Stimulated activated CD4-positive, alpha-beta T cell treated with anti-CD3 and anti-CD28 coated beads, Interleukin-2, amount 100 ng/mL, for 4 hours (primary cell): ENCODE measurements at regions not wholly inside any gene's neighbourhood (a gene's known extent, or its start where the extent isn't known, plus 50 kb on each side); places are given as distances from the start of the nearest gene placed in this dataset.
"Not testable (repeated sequence)": the region's sequence is repeated elsewhere in the genome, so short reads cannot be mapped to it uniquely, and the experiment has no call there.

Source experiments
- DNase-seq: peaks from one replicate; pipeline ENCODE4 v3.0.0-alpha.2; 2020; ENCODE audit warnings: low read depth

DNA sequence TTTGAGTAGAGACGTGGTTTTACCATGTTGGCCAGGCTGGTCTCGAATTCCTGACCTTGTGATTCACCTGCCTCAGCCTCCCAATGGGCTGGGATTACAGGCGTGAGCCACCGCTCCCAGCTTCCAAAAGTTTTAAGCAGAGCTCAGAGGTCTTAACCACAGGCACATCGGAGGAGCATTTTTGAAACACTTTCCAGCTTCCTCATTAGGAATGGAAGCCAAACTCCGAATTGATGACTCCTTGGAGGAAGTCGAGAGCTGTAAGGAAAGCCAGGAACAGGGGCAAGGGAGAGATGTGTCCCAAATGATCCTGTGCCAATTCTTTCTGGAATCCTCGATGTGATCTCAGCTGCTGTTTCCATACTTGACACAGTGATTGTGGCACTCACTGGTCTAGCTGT is 56.2 kb upstream of the CCZ1B start:
- not testable (repeated sequence) for DNase-seq

GRCh38 chr7:6883756-6884155 is 57.7 kb upstream of the CCZ1B start:
- DNase-seq, result not testable (repeated sequence)

GRCh38 chr7:6886198-6886597 is 60.1 kb upstream of the CCZ1B start:
- DNase-seq, result no peak

DNA sequence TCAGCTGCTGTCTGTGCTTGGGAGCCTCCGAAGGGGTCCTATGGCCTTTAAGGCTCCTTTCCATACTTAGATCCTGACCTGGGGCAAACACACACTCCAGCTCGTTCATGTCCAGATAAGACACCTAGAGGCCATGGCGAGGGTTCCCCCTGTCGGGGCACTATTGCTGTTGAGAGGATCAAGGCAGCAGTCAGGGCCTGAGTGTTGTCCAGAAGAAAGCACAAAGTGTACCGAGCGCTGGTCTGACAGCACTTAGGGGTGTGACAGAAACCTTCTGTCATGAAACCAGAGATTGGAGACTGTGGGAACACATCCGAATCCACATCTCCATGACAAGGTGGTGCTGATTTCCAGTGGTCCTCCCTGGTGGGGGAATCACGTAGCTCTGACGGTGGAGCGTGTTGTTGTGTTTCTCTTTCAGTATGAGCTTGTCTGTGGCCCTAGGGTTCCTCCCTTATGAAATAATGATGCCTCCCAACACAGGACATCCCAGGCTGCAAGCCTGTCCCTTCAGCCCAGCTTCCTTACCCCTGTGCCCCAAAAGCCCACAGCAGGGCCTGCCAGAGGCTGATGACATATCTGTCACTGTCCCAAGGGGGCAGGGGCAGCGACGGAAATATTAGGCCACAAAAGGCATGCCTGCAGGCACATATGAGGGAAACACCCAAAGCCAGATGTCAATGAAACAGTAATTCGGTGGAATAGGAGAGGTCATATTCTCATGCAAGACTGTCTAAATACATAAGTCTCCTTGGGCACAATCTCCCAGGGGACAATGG is 62.4 kb upstream of the CCZ1B start:
- DNase-seq, result not testable (repeated sequence)

GRCh38 chr7:6889252-6889812 is 63.3 kb upstream of the CCZ1B start:
- no peak for DNase-seq

- DNase-seq, result not testable (repeated sequence)
These were observed 76.0 kb upstream of the CCZ1B start for GRCh38 chr7:6902097-6902518.

- not testable (repeated sequence) for DNase-seq
These were observed 77.2 kb upstream of the CCZ1B start for GRCh38 chr7:6903289-6903688.

GRCh38 chr7:6903792-6904191 is 77.7 kb upstream of the CCZ1B start:
- not testable (repeated sequence) for DNase-seq

- no peak for DNase-seq
These were observed 91.2 kb upstream of the CCZ1B start for GRCh38 chr7:6917258-6917657.

GRCh38 chr7:6919169-6919568 is 93.1 kb upstream of the CCZ1B start:
- DNase-seq, result not testable (repeated sequence)

DNA sequence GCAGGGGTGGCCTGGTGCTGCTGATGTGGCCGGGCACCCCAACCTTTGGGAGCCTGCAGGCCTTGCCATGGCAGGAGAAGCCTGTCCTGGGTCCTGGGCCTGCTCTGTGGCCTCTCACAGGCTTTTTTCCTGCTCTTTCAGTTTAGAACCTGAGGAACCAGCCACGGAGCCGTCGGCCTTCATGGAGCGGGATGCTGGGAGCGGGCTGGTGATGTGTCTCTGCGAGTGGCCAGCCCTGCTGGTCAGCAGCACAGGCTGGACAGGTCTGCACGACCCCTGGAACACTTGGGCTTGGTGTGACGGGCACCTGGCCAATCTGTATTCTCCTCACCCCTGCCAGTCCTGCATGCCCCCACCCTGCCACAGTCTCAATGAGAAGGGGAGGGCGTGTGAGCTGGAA is 98.4 kb upstream of the CCZ1B start:
- DNase-seq, result not testable (repeated sequence)

DNA sequence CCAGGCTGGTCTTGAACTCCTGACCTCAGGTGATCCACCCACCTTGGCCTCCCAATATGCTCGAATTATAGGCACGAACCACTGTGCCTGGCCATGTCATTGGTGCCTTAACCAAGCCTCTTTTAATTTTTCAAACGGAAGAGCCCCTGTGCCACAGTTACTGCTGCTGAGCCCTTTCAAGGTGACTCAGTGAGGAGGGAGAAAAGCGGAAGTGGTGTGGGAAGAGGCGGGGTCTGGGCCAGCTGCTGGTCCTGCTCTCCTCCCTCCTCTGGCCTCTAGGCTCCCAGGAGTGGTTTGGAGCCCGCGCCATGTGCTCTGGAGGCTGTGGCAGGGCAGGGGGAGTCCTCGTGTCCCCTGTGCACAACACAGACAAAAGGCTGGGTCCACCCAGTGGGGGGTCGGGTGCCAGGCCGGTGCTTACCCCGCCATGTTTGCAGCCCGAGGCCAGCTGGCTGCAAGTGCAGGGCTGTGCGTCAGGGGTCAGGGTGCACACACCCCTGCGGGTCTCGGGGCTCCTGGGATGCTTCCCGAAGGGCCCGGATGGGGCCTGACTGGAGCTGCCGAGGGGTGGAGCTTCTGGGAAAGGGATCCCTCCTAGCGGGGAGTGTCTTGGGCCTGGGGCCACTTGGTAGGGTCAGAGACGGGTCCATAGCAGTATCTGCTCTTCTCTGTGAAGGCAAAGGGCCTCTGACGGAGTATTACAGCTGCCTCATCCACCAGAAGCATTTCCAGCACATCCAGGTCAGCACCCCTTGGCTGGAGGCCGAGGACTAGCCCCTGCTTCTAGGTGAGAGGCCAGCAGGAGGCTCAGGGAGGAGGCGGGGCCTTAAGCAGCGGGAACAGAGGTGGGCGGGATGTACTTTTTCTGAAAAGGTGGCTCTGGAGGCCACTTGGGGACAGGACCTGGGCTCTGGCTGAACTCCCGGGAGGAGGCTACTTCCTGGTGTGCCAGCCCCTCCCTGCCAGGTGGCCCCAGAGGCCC is 100.4 kb upstream of the CCZ1B start:
- DNase-seq, result not testable (repeated sequence)

- DNase-seq, result not testable (repeated sequence)
These were observed 101.6 kb upstream of the CCZ1B start for GRCh38 chr7:6927643-6928042.

- DNase-seq, result not testable (repeated sequence)
These were observed 103.5 kb upstream of the CCZ1B start for GRCh38 chr7:6929588-6929987.

GRCh38 chr7:6930081-6930635 is 104.1 kb upstream of the CCZ1B start:
- DNase-seq, result not testable (repeated sequence)

DNA sequence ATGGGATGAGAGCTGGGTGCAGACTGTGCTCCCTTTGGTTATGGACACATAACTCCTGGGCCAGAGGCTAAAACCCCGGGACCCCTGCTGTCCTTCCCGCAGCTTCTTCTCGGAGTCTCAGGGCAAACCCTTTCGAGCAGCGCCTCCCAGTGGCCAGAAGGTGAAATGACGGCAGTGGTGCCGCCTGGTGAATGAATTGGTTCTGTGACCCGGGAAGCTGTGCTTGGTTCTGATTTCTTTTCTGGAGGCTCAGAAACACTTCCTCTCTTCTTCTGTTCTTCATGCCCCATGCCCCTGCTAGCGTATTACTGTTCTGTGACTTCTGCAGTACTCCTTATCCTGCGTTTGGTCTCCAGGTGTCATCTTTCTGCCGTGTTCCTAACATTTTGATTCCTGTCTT is 104.7 kb upstream of the CCZ1B start:
- peak; percentile 5 for DNase-seq

DNA sequence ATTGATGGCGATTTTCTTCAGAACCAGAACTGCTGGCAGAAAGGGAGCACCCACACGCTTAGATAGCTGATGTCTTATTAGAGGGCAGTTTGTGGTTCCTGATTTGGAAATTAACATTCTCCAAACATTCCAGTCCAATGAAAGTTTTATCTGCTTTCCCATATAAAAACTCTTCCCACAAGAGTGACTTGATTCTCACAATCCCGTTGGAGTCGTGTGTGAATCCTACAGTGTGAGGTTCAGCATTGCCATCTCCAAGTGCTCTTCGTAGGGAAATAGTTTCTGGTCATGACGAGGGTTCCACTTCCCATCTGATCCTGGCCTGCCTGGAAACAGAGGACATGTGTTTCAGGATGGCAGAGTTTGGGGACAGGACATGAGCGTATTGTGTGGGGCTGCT is 105.4 kb upstream of the CCZ1B start:
- not testable (repeated sequence) for DNase-seq

GRCh38 chr7:6933954-6934632 is 108.0 kb upstream of the CCZ1B start:
- not testable (repeated sequence) for DNase-seq

- DNase-seq, result no peak
These were observed 108.9 kb upstream of the CCZ1B start for GRCh38 chr7:6934981-6935380.

DNA sequence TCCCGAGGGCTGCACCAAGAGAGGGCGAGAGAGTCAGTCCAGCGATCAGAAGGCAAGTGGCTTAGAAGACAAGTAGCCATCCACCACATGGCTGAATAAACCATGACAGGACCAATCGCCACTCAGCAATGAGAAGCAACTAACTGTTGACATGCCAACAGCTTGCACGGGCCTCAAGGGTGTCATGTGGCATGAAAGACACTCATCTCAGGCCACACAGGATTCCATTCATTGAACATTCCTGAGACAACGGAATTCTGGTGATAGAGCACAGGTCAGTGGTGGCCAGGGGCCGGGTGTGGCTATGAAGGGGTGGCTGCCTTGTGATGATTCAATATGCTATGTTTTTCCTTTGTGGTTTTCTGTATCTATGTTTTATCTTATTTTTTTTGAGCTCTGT is 110.6 kb upstream of the CCZ1B start:
- not testable (repeated sequence) for DNase-seq

DNA sequence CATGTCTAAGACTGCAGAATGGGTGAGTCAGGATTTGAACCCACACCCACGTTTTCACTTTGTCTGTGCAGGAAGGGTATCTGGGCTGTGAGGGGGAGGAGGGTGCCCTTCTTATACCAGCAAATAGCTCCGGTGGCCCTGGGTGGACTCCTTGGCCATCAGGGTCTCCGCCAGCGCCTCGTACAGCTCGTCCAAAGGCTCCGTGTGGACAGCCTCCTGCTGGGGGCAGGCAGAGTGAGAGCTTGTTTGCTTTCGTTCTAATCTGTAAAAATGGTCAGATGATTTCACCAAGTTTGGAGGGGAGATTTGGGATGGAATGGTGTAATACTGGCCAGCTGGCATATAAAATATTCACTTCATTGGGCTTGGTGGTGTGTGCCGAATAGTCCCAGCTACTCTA is 111.7 kb upstream of the CCZ1B start:
- DNase-seq, result not testable (repeated sequence)

GRCh38 chr7:6938284-6938683 is 112.2 kb upstream of the CCZ1B start:
- DNase-seq, result peak; percentile 5
